ENCODE measurements at regions not wholly inside any gene's neighbourhood (a gene's known extent, or its start where the extent isn't known, plus 50 kb on each side); places are given as distances from the start of the nearest gene placed in this dataset.

DNA sequence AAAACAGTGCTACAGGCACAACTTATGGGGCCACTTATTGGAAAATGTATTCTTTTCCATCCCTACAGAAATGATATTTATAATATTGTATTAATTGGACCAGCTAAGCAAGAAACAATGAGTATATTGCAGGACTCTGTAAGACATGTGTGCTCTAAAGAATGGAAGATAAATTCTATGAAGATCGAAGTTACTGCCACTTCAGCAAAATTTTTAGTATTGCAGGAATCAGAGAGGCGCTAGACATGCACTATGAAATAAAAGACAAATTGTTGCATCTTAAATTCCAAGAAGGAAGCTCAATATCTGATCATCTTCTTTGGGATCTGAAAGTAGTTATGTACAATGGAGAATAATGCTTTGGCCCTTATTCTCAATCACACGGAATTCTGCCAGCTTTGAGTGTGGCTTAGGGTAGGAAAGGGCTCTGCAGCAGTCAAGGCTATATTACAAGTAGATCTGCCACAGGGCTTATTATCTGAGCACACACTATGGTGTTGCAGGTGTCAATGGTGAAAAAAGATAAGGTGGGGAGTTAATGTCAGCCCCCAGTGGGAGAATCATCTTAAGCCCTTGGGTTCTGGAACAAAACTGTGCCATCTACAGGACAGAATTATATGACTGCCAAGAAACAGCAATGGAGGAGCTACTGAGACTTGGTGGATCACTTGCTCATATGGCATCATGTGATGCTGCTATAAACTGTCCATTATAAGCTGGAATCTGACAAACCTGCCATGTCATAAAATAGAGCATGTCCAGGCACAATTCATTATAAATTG is 334.0 kb upstream of the NDST3 start:
- Histone ChIP-seq H3K27me3 (ENCODE audit: insufficient read depth, low read length) (no peaks in the 10 kb centered on the region), H4K5ac (ENCODE audit: insufficient read length, low read depth, low read length) (no peak overlapping the region), H3K4ac (ENCODE audit: low read depth, low read length) (no peak overlapping the region), H3T11ph (ENCODE audit: low read length) (no peak overlapping the region), H3K27ac (ENCODE audit: insufficient read length, low read depth, low read length) (no peak overlapping the region), H3K18ac (ENCODE audit: insufficient read length, low read depth, low read length) (no peak overlapping the region), H3K14ac (ENCODE audit: insufficient read depth, low read length) (no peak overlapping the region), H2BK120ac (ENCODE audit: low read depth, low read length, poor library complexity, severe bottlenecking) (no peak overlapping the region), H3K4me2 (ENCODE audit: insufficient read depth, insufficient read length, low read length) (no peak overlapping the region), H2AFZ (ENCODE audit: low read length) (no peak overlapping the region), H3K9ac (ENCODE audit: extremely low read depth, insufficient read length, low read length) (no peak overlapping the region), H3K79me2 (ENCODE audit: insufficient read depth, low read length) (no peaks in the 10 kb centered on the region), H3K23ac (ENCODE audit: insufficient read length, low read depth, low read length) (no peak overlapping the region), H3K56ac (ENCODE audit: insufficient read length, low read depth, low read length) (no peak overlapping the region), H2BK5ac (ENCODE audit: insufficient read length, low read length) (no peak overlapping the region), H3K79me1 (ENCODE audit: insufficient read depth, low read depth, low read length, poor library complexity, severe bottlenecking) (no peaks in the 10 kb centered on the region), H4K8ac (replicated peaks; ENCODE audit: insufficient read length, low read depth, low read length) (no peak overlapping the region), H3K9me3 (ENCODE audit: control insufficient read depth, low read depth, low read length) (no peaks in the 10 kb centered on the region), H4K20me1 (ENCODE audit: control insufficient read depth, insufficient read depth, insufficient read length) (no peaks in the 10 kb centered on the region), H2AK5ac (ENCODE audit: insufficient read length, low read length) (no peak overlapping the region), H3K23me2 (ENCODE audit: insufficient read length, low read depth, low read length, poor library complexity, severe bottlenecking) (no peaks in the 10 kb centered on the region), H3K4me1 (ENCODE audit: insufficient read depth, low read length) (no peaks in the 10 kb centered on the region), H2BK12ac (ENCODE audit: insufficient read length, low read depth, low read length) (no peak overlapping the region), H2BK20ac (ENCODE audit: low read depth, low read length, poor library complexity, severe bottlenecking) (no peak overlapping the region), H4K91ac (ENCODE audit: insufficient read length, low read depth, low read length) (no peak overlapping the region), H2BK15ac (ENCODE audit: low read depth, low read length) (no peak overlapping the region)
- DNase-seq, result no peak
- WGBS (ENCODE audit: extremely low coverage, insufficient read length, low lambda C conversion rate), result no CpG with 5 or more reads among the region's 3 CpGs
- no peaks in the 10 kb centered on the region for H3K27me3 Mint-ChIP-seq (ENCODE audit: low read depth)
- TF ChIP-seq CTCF (conservative IDR thresholded peaks at IDR 0.05), result peak; percentile 63
- H3K4me1 Mint-ChIP-seq, result no peaks in the 10 kb centered on the region
- H3K4me3 Mint-ChIP-seq, result no peak overlapping the region
- no peak overlapping the region for H3K27ac Mint-ChIP-seq
- no peaks in the 10 kb centered on the region for H3K36me3 Mint-ChIP-seq (ENCODE audit: insufficient read depth in 1 of 3, low read depth in 3 of 3)
- H3K9me3 Mint-ChIP-seq, result no peaks in the 10 kb centered on the region

Measured in H9 (cell line).